ENCODE measurements at regions not wholly inside any gene's neighbourhood (a gene's known extent, or its start where the extent isn't known, plus 50 kb on each side); places are given as distances from the start of the nearest gene placed in this dataset.

GRCh38 chr11:98621767-98622166 lies 399.0 kb upstream of the CNTN5 start:
- Mint-ChIP-seq H3K27me3 (no peaks in the 10 kb centered on the region), H3K27ac (no peak overlapping the region), H3K9me3 (ENCODE audit: insufficient read depth) (peaks cover 5% of the 10 kb centered on the region), H3K4me3 (no peak overlapping the region), H3K4me1 (no peaks in the 10 kb centered on the region)
- Histone ChIP-seq H2AFZ (ENCODE audit: insufficient read depth, low read depth, low read length, poor library complexity, severe bottlenecking) (no peak overlapping the region), H3K27me3 (replicated peaks in 1 of 4; ENCODE audit: control extremely low read depth in 1 of 4, control insufficient read depth in 3 of 4, insufficient read depth in 4 of 4, low read length in 3 of 4) (no peaks in the 10 kb centered on the region), H3K36me3 (replicated peaks in 1 of 2; ENCODE audit: control extremely low read depth in 1 of 2, control insufficient read depth in 1 of 2, extremely low read depth in 1 of 2, insufficient read depth in 2 of 2, low read length in 1 of 2) (no peaks in the 10 kb centered on the region), H3K4me1 (ENCODE audit: control insufficient read depth in 2 of 2, insufficient read depth in 2 of 2, low read length in 2 of 2) (no peaks in the 10 kb centered on the region), H3K27ac (ENCODE audit: low read length in 2 of 2) (no peak overlapping the region), H3K79me2 (ENCODE audit: control insufficient read depth, insufficient read depth, low read length) (no peaks in the 10 kb centered on the region), H3K9ac (ENCODE audit: low read length) (no peak overlapping the region), H3K4me2 (replicated peaks; ENCODE audit: low read depth, low read length, poor library complexity, severe bottlenecking) (no peak overlapping the region), H4K20me1 (ENCODE audit: control insufficient read depth, insufficient read depth, low read length, poor library complexity, severe bottlenecking) (no peaks in the 10 kb centered on the region), H3K4me3 (ENCODE audit: control extremely low read depth in 1 of 5, extremely low read depth in 1 of 5, insufficient read depth in 1 of 5, low read depth in 2 of 5, low read length in 4 of 5) (no peak overlapping the region), H3K9me3 (ENCODE audit: control extremely low read depth in 1 of 3, control insufficient read depth in 2 of 3, insufficient read depth in 1 of 3, low read length in 2 of 3) (peaks cover 0 to 25% (median 0%) of the 10 kb centered on the region in 3 donors)
- ATAC-seq (ENCODE audit: low read depth) = no peak
- TF ChIP-seq EZH2 (IDR thresholded peaks at IDR 0.05; ENCODE audit: borderline replicate concordance, insufficient read depth, low read depth, low read length, poor library complexity, severe bottlenecking) = no peak
- TF ChIP-seq, protein P1, sequence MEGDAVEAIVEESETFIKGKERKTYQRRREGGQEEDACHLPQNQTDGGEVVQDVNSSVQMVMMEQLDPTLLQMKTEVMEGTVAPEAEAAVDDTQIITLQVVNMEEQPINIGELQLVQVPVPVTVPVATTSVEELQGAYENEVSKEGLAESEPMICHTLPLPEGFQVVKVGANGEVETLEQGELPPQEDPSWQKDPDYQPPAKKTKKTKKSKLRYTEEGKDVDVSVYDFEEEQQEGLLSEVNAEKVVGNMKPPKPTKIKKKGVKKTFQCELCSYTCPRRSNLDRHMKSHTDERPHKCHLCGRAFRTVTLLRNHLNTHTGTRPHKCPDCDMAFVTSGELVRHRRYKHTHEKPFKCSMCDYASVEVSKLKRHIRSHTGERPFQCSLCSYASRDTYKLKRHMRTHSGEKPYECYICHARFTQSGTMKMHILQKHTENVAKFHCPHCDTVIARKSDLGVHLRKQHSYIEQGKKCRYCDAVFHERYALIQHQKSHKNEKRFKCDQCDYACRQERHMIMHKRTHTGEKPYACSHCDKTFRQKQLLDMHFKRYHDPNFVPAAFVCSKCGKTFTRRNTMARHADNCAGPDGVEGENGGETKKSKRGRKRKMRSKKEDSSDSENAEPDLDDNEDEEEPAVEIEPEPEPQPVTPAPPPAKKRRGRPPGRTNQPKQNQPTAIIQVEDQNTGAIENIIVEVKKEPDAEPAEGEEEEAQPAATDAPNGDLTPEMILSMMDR (IDR thresholded peaks at IDR 0.05) = no peak
- DNase-seq = no peak
- ChIA-PET POLR2A (no interaction called here), CTCF (no interaction called here)
- intact Hi-C loops (cut with micrococcal nuclease) = no loop called here

GRCh38 chr11:98625526-98625925 lies 395.2 kb upstream of the CNTN5 start:
- H3K36me3 ChIP-seq (replicated peaks in 1 of 2; ENCODE audit: control extremely low read depth in 1 of 2, control insufficient read depth in 1 of 2, extremely low read depth in 1 of 2, insufficient read depth in 2 of 2, low read length in 1 of 2) = no peaks in the 10 kb centered on the region
- no CpG with 5 or more reads among the region's 2 CpGs for WGBS (ENCODE audit: insufficient coverage)
- no peak overlapping the region for H3K27ac ChIP-seq (ENCODE audit: low read length in 2 of 2)
- Mint-ChIP-seq H3K4me1 (no peaks in the 10 kb centered on the region), H3K27me3 (no peaks in the 10 kb centered on the region), H3K4me3 (no peak overlapping the region), H3K27ac (no peak overlapping the region), H3K9me3 (ENCODE audit: insufficient read depth) (peaks cover 3% of the 10 kb centered on the region)
- no peaks in the 10 kb centered on the region for H4K20me1 ChIP-seq (ENCODE audit: control insufficient read depth, insufficient read depth, low read length, poor library complexity, severe bottlenecking)
- intact Hi-C loops (cut with micrococcal nuclease) = no loop called here
- TF ChIP-seq EZH2 (IDR thresholded peaks at IDR 0.05; ENCODE audit: borderline replicate concordance, insufficient read depth, low read depth, low read length, poor library complexity, severe bottlenecking) = no peak
- TF ChIP-seq, protein P1 (IDR thresholded peaks at IDR 0.05) = no peak
- H2AFZ ChIP-seq (ENCODE audit: insufficient read depth, low read depth, low read length, poor library complexity, severe bottlenecking) = no peak overlapping the region
- CTCF ChIA-PET = no interaction called here
- H3K9ac ChIP-seq (ENCODE audit: low read length) = no peak overlapping the region
- POLR2A ChIA-PET = no interaction called here
- ATAC-seq (ENCODE audit: low read depth) (no peak), DNase-seq (no peak)
- no peaks in the 10 kb centered on the region for H3K4me1 ChIP-seq (ENCODE audit: control insufficient read depth in 2 of 2, insufficient read depth in 2 of 2, low read length in 2 of 2)
- no peak overlapping the region for H3K4me2 ChIP-seq (replicated peaks; ENCODE audit: low read depth, low read length, poor library complexity, severe bottlenecking)
- no peaks in the 10 kb centered on the region for H3K27me3 ChIP-seq (replicated peaks in 1 of 4; ENCODE audit: control extremely low read depth in 1 of 4, control insufficient read depth in 3 of 4, insufficient read depth in 4 of 4, low read length in 3 of 4)
- H3K79me2 ChIP-seq (ENCODE audit: control insufficient read depth, insufficient read depth, low read length) = no peaks in the 10 kb centered on the region
- H3K9me3 ChIP-seq (ENCODE audit: control extremely low read depth in 1 of 3, control insufficient read depth in 2 of 3, insufficient read depth in 1 of 3, low read length in 2 of 3) = peaks cover 0 to 17% (median 0%) of the 10 kb centered on the region in 3 donors
- H3K4me3 ChIP-seq (ENCODE audit: control extremely low read depth in 1 of 5, extremely low read depth in 1 of 5, insufficient read depth in 1 of 5, low read depth in 2 of 5, low read length in 4 of 5) = no peak overlapping the region
